GM21390 (cell line): ENCODE measurements at regions not wholly inside any gene's neighbourhood (a gene's known extent, or its start where the extent isn't known, plus 50 kb on each side); places are given as distances from the start of the nearest gene placed in this dataset.
A peak's percentile ranks its signal among the peaks of the same experiment; 100 is the strongest.
"Not testable (repeated sequence)": the region's sequence is repeated elsewhere in the genome, so short reads cannot be mapped to it uniquely, and the experiment has no call there.

Experiments
- ATAC-seq: cut with Tn5 transposase; IDR thresholded peaks from one replicate; pipeline ENCODE4 v1.9.1; 2021; ENCODE audit not compliant: unreplicated experiment

- not testable (repeated sequence) for ATAC-seq
Measured at GRCh38 chr2:64280812-64281211, 136.6 kb upstream of the PELI1 start.

- peak; percentile 20 for ATAC-seq
Measured at GRCh38 chr2:64283006-64283570, 138.9 kb upstream of the PELI1 start.

DNA sequence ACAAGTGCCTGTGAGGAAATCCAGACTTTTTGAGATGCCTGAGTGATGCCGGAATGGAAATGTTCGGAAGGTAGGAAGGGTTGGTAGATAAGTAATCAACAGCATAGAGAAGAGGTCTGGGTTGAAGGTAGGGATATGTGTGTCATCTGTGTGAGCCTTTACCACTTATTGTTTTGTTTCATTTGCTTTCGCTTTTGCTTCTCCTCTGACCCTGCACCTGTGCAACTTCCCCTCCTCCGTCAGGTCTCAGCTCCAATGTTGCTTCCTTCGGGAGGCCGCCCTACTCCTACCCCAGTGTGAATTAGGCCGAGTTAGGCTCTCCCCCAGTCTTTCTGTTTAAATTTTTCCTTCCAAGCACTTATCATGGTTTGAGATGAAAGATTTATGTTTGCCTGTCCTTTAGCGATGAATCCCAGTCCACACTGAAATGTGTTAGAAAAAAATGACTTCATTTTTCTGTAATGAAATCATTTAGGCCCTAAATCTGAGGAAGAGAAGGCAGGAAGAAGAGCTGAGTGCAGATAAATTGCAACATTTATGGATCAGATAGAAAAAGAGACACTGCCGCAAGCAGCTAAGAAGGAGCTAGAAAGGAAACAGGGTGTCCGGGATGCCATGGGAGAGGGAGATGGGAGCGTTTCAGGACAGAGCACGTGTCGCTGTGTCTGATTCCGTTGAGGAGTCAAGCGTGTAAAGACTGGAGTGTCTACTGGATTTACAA is 139.6 kb upstream of the PELI1 start:
- ATAC-seq, result peak; percentile 99

GRCh38 chr2:64284751-64285150 is 140.5 kb upstream of the PELI1 start:
- ATAC-seq, result no peak

GRCh38 chr2:64287202-64287740 is 143.1 kb upstream of the PELI1 start:
- no peak for ATAC-seq

DNA sequence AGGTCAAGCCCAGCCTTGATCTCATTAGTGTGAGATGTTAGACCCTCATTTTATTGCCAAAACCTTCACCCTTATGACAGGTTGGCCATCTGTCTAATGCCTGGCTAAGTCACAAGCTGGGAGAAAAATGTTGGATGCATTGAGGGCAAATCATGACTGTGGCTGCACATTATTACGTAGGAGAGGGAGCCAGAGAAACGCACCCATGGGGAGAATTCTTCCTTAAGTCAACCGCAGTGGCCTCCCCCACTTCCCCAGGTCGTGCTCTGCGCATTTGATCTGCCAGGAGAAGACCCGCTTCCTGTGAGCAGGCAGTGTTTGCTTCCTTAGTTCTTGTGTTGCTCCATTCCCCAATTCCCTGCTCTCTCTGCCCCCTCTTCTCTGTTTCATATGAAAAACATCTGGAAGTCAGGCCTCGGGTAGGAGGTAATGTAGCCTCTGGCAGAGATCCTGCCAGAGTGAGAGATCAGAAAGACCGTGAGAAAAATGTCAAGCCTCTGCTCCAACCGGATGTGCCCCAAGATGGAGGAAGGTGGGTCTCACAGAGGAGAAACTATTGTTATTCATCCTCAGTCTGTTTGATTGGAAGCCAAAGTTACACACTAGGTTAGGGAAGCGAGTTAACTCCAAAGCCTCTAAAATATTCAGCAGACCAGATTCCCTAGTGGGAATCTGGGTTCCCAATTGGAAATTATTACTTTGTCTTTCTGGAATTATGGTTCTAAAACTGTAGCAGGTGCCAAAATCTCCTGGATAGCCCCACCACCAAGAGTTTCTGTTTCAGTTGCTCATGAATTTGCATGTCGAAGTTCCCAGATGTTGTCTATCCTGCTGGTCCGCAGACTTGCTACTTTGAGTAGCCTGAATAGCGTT is 144.3 kb upstream of the PELI1 start:
- ATAC-seq, result no peak

GRCh38 chr2:64289251-64289650 is 145.0 kb upstream of the PELI1 start:
- ATAC-seq, result no peak

DNA sequence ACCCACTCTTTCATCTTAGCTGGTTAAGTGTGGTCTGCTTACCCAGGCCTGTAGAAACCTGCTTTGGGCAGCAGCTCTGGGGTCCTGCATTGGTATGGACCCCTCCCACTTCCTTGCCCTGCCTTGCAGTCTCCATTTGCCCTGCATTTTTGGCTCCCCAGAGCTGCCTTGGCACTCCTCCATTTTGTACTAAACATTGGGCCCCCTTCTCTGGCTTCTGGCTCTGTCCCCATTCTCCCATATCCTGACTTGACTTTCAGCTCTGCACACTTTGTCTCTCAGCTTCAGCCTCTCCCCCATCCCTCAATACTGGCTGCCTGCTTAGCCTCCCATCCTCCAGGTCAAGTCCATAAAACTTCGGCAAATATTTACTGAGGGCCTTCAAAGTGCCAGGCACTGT is 145.5 kb upstream of the PELI1 start:
- ATAC-seq, result no peak

DNA sequence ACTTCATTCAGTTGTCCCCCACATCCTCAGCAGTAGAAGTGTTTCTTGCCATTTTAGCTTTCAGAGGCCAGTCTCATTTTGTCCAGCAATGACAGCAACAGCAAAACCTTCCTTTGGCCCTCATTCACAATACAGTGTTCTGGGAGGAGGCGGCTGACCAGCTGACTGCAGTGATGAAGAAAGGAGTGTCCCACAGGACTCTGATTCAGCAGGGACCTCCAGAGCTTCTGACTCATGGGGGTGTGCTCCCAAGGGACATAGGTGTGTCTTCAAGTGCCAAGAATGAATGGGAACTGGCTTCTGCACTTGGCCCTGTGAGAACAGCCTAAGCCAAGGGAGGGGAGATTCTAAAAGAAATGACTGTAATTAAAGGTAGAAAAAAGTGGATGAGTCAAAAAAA is 147.0 kb upstream of the PELI1 start:
- ATAC-seq, result no peak

GRCh38 chr2:64295326-64296139 is 151.3 kb upstream of the PELI1 start:
- ATAC-seq, result peak; percentile 90

DNA sequence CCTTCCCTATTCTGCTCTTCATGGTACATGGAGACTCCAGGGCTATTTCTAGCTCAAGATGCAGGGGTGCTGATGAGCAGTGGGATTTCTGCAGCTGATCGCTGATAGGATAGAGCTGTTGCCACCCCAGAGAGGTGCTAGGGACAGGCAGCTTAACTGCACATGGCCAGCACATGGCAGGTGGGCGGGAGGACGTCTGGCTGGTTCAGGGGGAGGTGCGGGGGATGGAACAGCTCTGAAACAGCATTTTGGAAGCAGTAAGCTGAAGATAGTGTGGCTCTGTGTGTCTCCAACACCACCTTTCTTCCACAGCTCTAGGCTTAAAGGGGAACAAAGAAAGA is 151.9 kb upstream of the PELI1 start:
- no peak for ATAC-seq

GRCh38 chr2:64296695-64297346 is 152.6 kb upstream of the PELI1 start:
- ATAC-seq, result no peak

DNA sequence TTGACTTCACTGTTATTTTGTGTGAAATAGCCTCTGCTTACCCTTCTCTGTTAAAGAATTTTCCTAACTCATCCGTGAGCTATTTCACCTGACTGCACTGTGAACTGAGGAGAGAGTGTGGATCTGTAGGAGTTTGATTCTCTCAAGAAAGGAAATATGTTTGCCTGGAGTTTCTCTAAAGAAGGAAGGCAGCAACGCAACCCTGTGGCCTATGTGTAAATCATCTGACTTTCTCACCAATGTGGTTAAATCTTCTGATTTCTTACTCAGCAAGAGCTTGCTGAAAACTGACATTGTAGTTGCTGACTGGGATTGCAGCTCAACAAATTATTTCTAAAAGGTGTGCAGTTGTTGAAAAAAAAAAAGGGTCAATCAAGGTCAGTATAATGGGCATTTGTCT is 153.9 kb upstream of the PELI1 start:
- ATAC-seq, result no peak

DNA sequence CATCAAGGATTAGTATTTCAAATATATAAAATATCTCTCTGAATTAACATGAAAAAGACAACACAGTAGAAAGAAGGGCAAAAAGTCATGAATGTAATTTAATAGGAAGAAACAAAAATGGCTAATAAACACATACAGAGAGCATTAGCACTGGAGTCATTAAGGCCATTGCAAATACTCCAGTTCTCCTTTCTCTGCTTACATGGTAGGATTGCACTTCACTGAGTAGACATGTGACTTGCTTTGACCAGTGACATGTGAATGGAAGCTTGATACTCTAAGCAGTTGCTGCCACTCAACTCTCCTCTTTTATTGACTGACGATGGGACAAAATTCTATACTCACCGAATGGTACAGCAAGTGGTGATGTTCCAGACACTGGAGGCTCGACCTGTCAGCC is 153.9 kb upstream of the LGALSL start:
- no peak for ATAC-seq

GRCh38 chr2:64303250-64303649 is 150.7 kb upstream of the LGALSL start:
- no peak for ATAC-seq

DNA sequence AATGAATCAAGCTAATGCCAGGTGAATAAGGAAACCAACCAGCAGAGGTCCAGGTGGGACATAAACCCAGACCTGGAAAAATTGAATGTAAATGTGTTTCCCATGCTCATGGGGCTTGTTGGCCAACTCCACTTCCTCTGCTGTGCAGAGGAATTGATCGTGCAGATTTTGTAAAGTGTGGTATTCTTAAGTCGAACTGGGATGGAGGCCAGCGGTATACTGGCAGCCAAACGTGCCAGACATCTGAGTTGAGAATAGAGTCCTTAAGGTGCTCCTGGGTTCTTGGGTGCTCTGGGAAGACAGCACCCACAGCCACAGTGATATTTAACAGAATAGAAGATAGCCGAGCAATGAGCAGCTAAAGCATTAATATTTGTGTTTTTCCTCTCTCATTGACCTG is 146.5 kb upstream of the LGALSL start:
- no peak for ATAC-seq

GRCh38 chr2:64311191-64311910 is 142.6 kb upstream of the LGALSL start:
- ATAC-seq, result no peak

DNA sequence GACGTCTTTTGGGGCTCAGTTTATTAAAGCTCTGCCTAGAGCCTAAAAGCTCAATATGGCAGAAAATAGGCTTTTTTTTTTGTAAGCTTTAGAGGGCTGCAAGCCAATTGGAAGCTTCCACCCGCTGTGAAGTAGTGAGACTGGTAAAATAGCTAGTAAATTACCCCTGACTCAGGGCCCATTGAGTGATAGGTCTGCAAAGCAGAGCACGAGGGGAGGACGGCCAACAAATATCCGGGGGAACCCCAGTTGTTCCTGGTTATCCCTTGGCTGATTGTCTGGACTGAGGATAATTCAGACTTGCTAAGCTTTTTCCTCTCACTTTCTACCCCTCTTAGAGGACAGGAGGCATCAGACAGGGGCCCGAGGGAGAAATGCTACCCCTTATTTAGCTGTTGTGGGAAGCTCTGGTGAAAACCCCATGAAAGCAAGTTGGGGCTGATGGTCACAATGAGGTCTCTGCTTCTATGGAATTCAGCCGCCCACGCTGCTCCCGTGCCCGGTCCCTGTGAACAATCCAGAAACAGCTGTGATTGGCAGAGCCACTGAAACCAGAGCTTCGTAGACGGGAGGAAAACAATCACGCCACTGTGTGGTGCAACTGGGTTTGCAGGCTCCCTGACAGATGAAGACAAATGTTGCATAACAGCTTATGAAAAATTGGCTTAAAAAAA is 141.9 kb upstream of the LGALSL start:
- no peak for ATAC-seq
